Activated CD8-positive, alpha-beta memory T cell treated with anti-CD3 and anti-CD28 coated beads, Interleukin-2, amount 10 ng/mL, durations not matched to agents 7 days and 5 days (primary cell): ENCODE measurements at regions not wholly inside any gene's neighbourhood (a gene's known extent, or its start where the extent isn't known, plus 50 kb on each side); places are given as distances from the start of the nearest gene placed in this dataset.
"Not testable (repeated sequence)": the region's sequence is repeated elsewhere in the genome, so short reads cannot be mapped to it uniquely, and the experiment has no call there.

Experiments
- ATAC-seq: fragments of 150-1000 bp; cut with Tn5 transposase; one replicate; pipeline ENCODE4 v1.10.0; 2021; ENCODE audit warnings: moderate library complexity
- CTCF ChIA-PET: fragments of 350-600 bp; sonication (Branson Sonifier 250); formaldehyde crosslinking; loops from one replicate; lab custom pipeline; 2021; ENCODE audit warnings: antibody characterized with exemption; lab: Charles Lee
- DNase-seq: peaks from one replicate; pipeline ENCODE4 v3.0.0-alpha.2; 2020
- H3K27ac Mint-ChIP-seq: one replicate; pipeline ENCODE4 v1.8.0; 2021; ENCODE audit warnings: mild to moderate bottlenecking, mixed read lengths
- H3K27me3 Mint-ChIP-seq: one replicate; pipeline ENCODE4 v1.8.0; 2021; ENCODE audit warnings: mixed read lengths
- H3K36me3 Mint-ChIP-seq: one replicate; pipeline ENCODE4 v1.8.0; 2021; ENCODE audit warnings: mild to moderate bottlenecking, mixed read lengths
- H3K4me1 Mint-ChIP-seq: one replicate; pipeline ENCODE4 v1.8.0; 2021; ENCODE audit warnings: mixed read lengths
- H3K4me3 Mint-ChIP-seq: one replicate; pipeline ENCODE4 v1.8.0; 2021; ENCODE audit warnings: mild to moderate bottlenecking, moderate library complexity, mixed read lengths
- H3K9me3 Mint-ChIP-seq: one replicate; pipeline ENCODE4 v1.8.0; 2022; ENCODE audit warnings: low read depth, mixed read lengths

GRCh38 chr6:15819226-15819625 lies 156.4 kb upstream of the DTNBP1 start:
- ATAC-seq (no peak), DNase-seq (no peak)
- CTCF ChIA-PET, result no interaction called here
- H3K36me3 Mint-ChIP-seq, result no peaks in the 10 kb centered on the region
- H3K27me3 Mint-ChIP-seq, result peaks cover 35% of the 10 kb centered on the region
- no peaks in the 10 kb centered on the region for H3K9me3 Mint-ChIP-seq
- no peak overlapping the region for H3K27ac Mint-ChIP-seq
- no peaks in the 10 kb centered on the region for H3K4me1 Mint-ChIP-seq
- H3K4me3 Mint-ChIP-seq, result no peak overlapping the region

- no peaks in the 10 kb centered on the region for H3K36me3 Mint-ChIP-seq
- CTCF ChIA-PET, result no interaction called here
- H3K9me3 Mint-ChIP-seq, result no peaks in the 10 kb centered on the region
- DNase-seq (no peak), ATAC-seq (no peak)
- H3K27me3 Mint-ChIP-seq, result peaks cover 32% of the 10 kb centered on the region
- no peaks in the 10 kb centered on the region for H3K4me1 Mint-ChIP-seq
- no peak overlapping the region for H3K4me3 Mint-ChIP-seq
- H3K27ac Mint-ChIP-seq, result no peak overlapping the region
These were observed 155.7 kb upstream of the DTNBP1 start for GRCh38 chr6:15818491-15818890.

- Mint-ChIP-seq H3K4me3 (no peak overlapping the region), H3K9me3 (no peaks in the 10 kb centered on the region), H3K36me3 (no peaks in the 10 kb centered on the region), H3K27me3 (peaks cover 27% of the 10 kb centered on the region), H3K4me1 (no peaks in the 10 kb centered on the region), H3K27ac (no peak overlapping the region)
- DNase-seq (no peak), ATAC-seq (no peak)
- CTCF ChIA-PET, result no interaction called here
These were observed 155.2 kb upstream of the DTNBP1 start for GRCh38 chr6:15818044-15818443.

DNA sequence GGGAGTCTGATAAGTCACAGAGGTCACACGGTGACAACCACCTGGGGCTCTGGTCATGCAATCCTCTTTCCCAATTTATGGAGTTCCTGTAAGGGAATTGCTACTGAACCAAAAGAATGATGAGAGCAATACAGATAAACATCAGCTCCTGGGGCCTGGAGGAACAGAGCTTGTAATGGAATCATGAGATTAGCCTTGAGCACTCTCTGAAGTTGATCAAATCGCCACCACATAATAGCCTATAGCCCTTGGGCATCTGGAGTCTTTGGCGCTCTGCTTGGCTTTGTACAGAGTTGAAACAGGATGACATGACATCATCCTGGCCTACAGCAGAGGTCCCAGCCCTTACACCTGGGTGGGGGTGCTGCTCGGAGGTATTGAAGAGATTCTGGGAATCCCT lies 154.3 kb upstream of the DTNBP1 start:
- CTCF ChIA-PET, result no interaction called here
- Mint-ChIP-seq H3K27ac (no peak overlapping the region), H3K4me3 (no peak overlapping the region), H3K9me3 (no peaks in the 10 kb centered on the region), H3K36me3 (no peaks in the 10 kb centered on the region), H3K27me3 (peaks cover 24% of the 10 kb centered on the region), H3K4me1 (no peaks in the 10 kb centered on the region)
- no peak for ATAC-seq
- no peak for DNase-seq

GRCh38 chr6:15816661-15817060 lies 153.8 kb upstream of the DTNBP1 start:
- Mint-ChIP-seq H3K9me3 (no peaks in the 10 kb centered on the region), H3K27me3 (peaks cover 24% of the 10 kb centered on the region), H3K4me3 (no peak overlapping the region), H3K27ac (no peak overlapping the region), H3K4me1 (no peaks in the 10 kb centered on the region), H3K36me3 (no peaks in the 10 kb centered on the region)
- CTCF ChIA-PET, result no interaction called here
- DNase-seq (no peak), ATAC-seq (no peak)

DNA sequence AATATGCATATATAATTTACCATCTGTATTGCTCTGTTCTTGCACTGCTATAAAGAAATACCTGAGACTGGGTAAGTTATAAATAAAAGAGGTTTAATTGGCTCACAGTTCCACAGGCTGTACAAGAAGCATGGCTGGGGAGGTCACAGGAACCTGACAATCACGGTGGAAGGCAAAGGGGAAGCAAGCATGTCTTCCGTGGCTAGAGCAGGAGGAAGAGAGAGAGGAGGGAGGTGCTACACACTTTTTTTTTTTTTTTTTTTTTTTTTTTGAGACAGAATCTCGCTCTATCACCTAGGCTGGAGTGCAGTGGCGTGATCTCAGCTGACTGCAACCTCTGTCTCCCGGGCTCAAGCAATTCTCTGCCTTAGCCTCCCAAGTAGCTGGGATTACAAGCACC lies 150.9 kb upstream of the DTNBP1 start:
- H3K27me3 Mint-ChIP-seq, CTCF ChIA-PET, DNase-seq, ATAC-seq, H3K4me1 Mint-ChIP-seq, H3K4me3 Mint-ChIP-seq, H3K27ac Mint-ChIP-seq, H3K36me3 Mint-ChIP-seq, H3K9me3 Mint-ChIP-seq: not testable (repeated sequence)

GRCh38 chr6:15811107-15811506 lies 148.3 kb upstream of the DTNBP1 start:
- peaks cover 4% of the 10 kb centered on the region for H3K27me3 Mint-ChIP-seq
- no peak for ATAC-seq

GRCh38 chr6:15810618-15811017 lies 147.8 kb upstream of the DTNBP1 start:
- H3K27me3 Mint-ChIP-seq, result peaks cover 4% of the 10 kb centered on the region
- no peak overlapping the region for H3K27ac Mint-ChIP-seq
- no peaks in the 10 kb centered on the region for H3K36me3 Mint-ChIP-seq
- H3K9me3 Mint-ChIP-seq, result no peaks in the 10 kb centered on the region
- CTCF ChIA-PET, result no interaction called here
- no peak overlapping the region for H3K4me3 Mint-ChIP-seq
- H3K4me1 Mint-ChIP-seq, result no peaks in the 10 kb centered on the region
- DNase-seq (no peak), ATAC-seq (no peak)

More at GRCh38 chr6:15811107-15811506, 148.3 kb upstream of the DTNBP1 start:
- Mint-ChIP-seq H3K9me3 (no peaks in the 10 kb centered on the region), H3K27ac (no peak overlapping the region), H3K4me3 (no peak overlapping the region), H3K4me1 (no peaks in the 10 kb centered on the region), H3K36me3 (no peaks in the 10 kb centered on the region)
- CTCF ChIA-PET, result no interaction called here
- no peak for DNase-seq

DNA sequence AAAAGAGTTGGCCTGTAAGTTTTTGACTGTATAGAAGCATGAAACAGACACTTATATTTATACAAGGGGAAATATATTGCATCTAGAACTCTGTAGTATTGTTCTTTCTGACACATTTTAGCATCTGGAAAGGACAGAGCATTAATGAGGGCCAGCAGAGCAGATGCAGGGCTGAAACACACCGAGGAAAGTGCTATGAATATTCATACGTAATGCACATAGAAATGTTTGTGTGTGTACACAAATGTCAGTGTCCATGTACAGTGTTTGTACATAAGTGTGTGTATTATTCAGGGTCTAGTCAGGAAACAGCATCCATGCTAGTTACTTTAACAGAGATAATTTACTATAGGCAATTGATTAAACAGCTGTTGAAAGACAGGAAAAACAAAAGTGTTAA lies 146.5 kb upstream of the DTNBP1 start:
- H3K9me3 Mint-ChIP-seq, result no peaks in the 10 kb centered on the region
- H3K27me3 Mint-ChIP-seq, result no peaks in the 10 kb centered on the region
- H3K4me3 Mint-ChIP-seq, result no peak overlapping the region
- DNase-seq (no peak), ATAC-seq (no peak)
- CTCF ChIA-PET, result no interaction called here
- H3K27ac Mint-ChIP-seq, result no peak overlapping the region
- no peaks in the 10 kb centered on the region for H3K4me1 Mint-ChIP-seq
- no peaks in the 10 kb centered on the region for H3K36me3 Mint-ChIP-seq

GRCh38 chr6:15804164-15805154 lies 141.6 kb upstream of the DTNBP1 start:
- no peaks in the 10 kb centered on the region for H3K4me1 Mint-ChIP-seq
- no peaks in the 10 kb centered on the region for H3K9me3 Mint-ChIP-seq
- no peak overlapping the region for H3K4me3 Mint-ChIP-seq
- CTCF ChIA-PET, result interaction anchor here (1.4 kb wide), 1 partner anchor 378 kb away, joined by 3 read pairs; no protein-coding TSS in a partner anchor
- H3K27me3 Mint-ChIP-seq, result no peaks in the 10 kb centered on the region
- ATAC-seq (no peak), DNase-seq (no peak)
- H3K27ac Mint-ChIP-seq, result no peak overlapping the region
- no peaks in the 10 kb centered on the region for H3K36me3 Mint-ChIP-seq

GRCh38 chr6:15802466-15802865 lies 139.6 kb upstream of the DTNBP1 start:
- peaks cover 7% of the 10 kb centered on the region for H3K9me3 Mint-ChIP-seq
- DNase-seq, result no peak
- CTCF ChIA-PET, result no interaction called here
- H3K27me3 Mint-ChIP-seq, result no peaks in the 10 kb centered on the region
- H3K4me3 Mint-ChIP-seq, result no peak overlapping the region
- no peaks in the 10 kb centered on the region for H3K4me1 Mint-ChIP-seq
- no peaks in the 10 kb centered on the region for H3K36me3 Mint-ChIP-seq
- ATAC-seq, result no peak
- H3K27ac Mint-ChIP-seq, result no peak overlapping the region

DNA sequence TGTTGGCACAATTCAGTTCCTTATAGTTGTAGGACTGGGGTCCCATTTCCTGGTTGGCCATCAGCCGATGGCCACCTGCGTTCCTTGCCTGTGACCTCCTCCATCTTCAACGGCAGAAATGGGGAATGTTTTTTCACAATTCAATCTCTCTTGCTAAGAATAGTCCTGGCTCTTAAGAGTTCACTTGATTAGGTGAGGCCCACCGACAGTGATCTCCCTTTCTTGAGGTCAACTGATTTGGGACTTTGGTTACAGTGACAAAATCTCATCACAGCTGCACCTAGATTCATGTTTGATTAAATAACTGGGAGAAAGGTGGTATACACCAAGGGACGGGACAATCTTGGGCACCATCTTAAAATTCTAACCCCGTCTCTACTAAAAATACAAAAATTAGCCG lies 139.1 kb upstream of the DTNBP1 start:
- Mint-ChIP-seq H3K4me3 (no peak overlapping the region), H3K27ac (no peak overlapping the region), H3K9me3 (peaks cover 8% of the 10 kb centered on the region), H3K27me3 (no peaks in the 10 kb centered on the region), H3K4me1 (no peaks in the 10 kb centered on the region), H3K36me3 (peaks cover 3% of the 10 kb centered on the region)
- CTCF ChIA-PET, result no interaction called here
- no peak for DNase-seq
- no peak for ATAC-seq

GRCh38 chr6:15800841-15801617 lies 138.2 kb upstream of the DTNBP1 start:
- peaks cover 3% of the 10 kb centered on the region for H3K36me3 Mint-ChIP-seq
- DNase-seq (no peak), ATAC-seq (no peak)
- H3K4me1 Mint-ChIP-seq, result no peaks in the 10 kb centered on the region
- peaks cover 14% of the 10 kb centered on the region for H3K9me3 Mint-ChIP-seq
- H3K27ac Mint-ChIP-seq, result no peak overlapping the region
- H3K27me3 Mint-ChIP-seq, result no peaks in the 10 kb centered on the region
- no peak overlapping the region for H3K4me3 Mint-ChIP-seq
- CTCF ChIA-PET, result no interaction called here
